ENCODE measurements at regions not wholly inside any gene's neighbourhood (a gene's known extent, or its start where the extent isn't known, plus 50 kb on each side); places are given as distances from the start of the nearest gene placed in this dataset.

DNA sequence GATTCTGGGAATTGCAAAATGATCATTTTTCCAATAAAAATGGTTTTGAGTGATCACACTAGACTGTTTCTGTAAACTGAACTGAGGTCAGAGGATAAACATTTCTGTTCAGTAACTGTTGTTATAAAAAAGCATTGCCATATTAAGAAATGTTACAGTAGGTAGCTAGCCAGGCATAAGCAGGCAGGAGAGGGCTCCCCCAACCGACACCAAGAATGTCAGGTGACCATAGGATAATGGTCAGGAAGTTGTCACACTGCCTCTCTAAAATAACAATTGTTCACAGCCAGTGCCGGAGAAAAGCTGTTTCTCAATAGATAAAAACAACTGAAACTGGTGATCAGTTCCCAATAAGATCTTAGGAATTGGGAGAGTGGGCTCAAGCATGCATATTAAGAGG, 306.2 kb upstream of the SLIT2 start:
- no peak overlapping the region for H3K4me3 ChIP-seq (ENCODE audit: low read depth, low read length)
- CTCF ChIA-PET = interaction anchor here (1.7 kb wide), 1 partner anchor 13 kb away, joined by 4 read pairs; no protein-coding TSS in a partner anchor
- POLR2A ChIA-PET = no interaction called here
- no peak for DNase-seq (ENCODE audit: low read depth, low spot score)
- TF ChIP-seq CTCF (IDR thresholded peaks at IDR 0.05; ENCODE audit: insufficient read depth, low read length, missing control alignments) = no peak

GRCh38 chr4:19944806-19945205, 306.9 kb upstream of the SLIT2 start:
- DNase-seq (ENCODE audit: low read depth, low spot score) = no peak

DNA sequence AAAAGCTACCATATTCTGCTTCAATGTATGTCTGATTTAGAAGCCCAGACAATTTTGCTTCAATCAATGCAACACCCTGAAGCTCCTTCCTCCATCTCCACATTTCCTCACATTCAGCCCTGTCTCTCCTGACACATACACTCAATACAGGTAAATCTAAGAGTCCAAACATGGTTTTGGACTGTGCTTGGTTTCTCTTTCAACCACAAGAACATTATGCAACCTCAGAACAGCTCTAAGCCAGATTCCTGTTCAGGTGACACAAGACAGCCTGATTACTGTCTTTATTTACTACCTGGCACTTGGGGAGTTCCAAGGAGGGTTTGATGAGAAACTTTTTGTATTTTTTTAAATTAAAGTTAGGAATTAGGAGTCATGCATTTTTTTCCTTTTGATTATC, 307.5 kb upstream of the SLIT2 start:
- ChIA-PET POLR2A (no interaction called here), CTCF (no interaction called here)
- TF ChIP-seq CTCF (IDR thresholded peaks at IDR 0.05; ENCODE audit: insufficient read depth, low read length, missing control alignments) = no peak
- DNase-seq (ENCODE audit: low read depth, low spot score) = no peak
- no peak overlapping the region for H3K4me3 ChIP-seq (ENCODE audit: low read depth, low read length)

More at GRCh38 chr4:19944806-19945205, 306.9 kb upstream of the SLIT2 start:
- CTCF ChIA-PET = no interaction called here
- H3K4me3 ChIP-seq (ENCODE audit: low read depth, low read length) = no peak overlapping the region
- no peak for TF ChIP-seq CTCF (IDR thresholded peaks at IDR 0.05; ENCODE audit: insufficient read depth, low read length, missing control alignments)
- POLR2A ChIA-PET = no interaction called here

GRCh38 chr4:19941434-19941833, 310.3 kb upstream of the SLIT2 start:
- no peak overlapping the region for H3K4me3 ChIP-seq (ENCODE audit: low read depth, low read length)
- DNase-seq (ENCODE audit: low read depth, low spot score) = no peak
- ChIA-PET CTCF (interaction anchor here (1.4 kb wide), 1 partner anchor 307 kb away, joined by 4 read pairs; no protein-coding TSS in a partner anchor), POLR2A (no interaction called here)
- no peak for TF ChIP-seq CTCF (IDR thresholded peaks at IDR 0.05; ENCODE audit: insufficient read depth, low read length, missing control alignments)

DNA sequence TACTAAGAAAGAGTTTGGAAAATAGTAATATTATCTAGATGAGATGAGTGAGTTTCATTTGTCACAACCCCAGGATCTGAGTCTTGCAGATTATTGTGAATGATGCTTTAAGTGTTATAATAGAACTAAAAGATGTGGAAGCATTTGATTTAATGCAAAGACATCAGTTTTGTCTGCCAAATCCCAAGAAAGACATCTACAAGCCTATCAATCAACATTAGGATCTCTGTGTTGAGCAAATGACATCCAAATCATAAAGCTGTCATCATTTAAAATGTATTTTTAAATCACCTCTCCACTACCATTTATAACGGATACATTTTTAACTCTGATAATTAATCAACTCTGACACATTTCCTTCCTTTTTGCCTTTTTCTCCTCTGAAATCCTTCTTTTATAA, 310.8 kb upstream of the SLIT2 start:
- CTCF ChIA-PET = interaction anchor here (1.4 kb wide), 1 partner anchor 307 kb away, joined by 4 read pairs; no protein-coding TSS in a partner anchor
- no peak overlapping the region for H3K4me3 ChIP-seq (ENCODE audit: low read depth, low read length)
- POLR2A ChIA-PET = no interaction called here
- TF ChIP-seq CTCF (IDR thresholded peaks at IDR 0.05; ENCODE audit: insufficient read depth, low read length, missing control alignments) = no peak
- no peak for DNase-seq (ENCODE audit: low read depth, low spot score)

DNA sequence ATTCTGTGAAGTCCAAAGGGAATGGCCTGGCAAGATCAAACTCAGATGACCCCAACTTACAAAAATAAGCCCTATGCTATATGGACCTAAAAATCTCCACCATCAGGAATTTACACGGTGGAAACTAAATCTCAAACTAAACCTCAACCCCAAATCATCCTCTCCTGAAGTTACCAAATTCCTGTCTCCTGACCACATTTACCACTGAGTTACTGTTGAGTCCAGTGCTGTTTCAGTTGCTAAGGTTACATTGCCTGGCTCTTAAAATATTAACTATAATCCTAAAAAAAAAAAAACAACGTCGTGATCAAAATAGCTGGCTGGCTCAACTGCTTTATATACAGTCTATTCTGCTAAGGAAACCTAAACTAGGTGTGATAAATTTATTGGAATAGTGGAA, 315.2 kb upstream of the SLIT2 start:
- DNase-seq (ENCODE audit: low read depth, low spot score) = peak; percentile 80
- H3K4me3 ChIP-seq (ENCODE audit: low read depth, low read length) = no peak overlapping the region
- POLR2A ChIA-PET = no interaction called here
- CTCF ChIA-PET = interaction anchor here (1.9 kb wide), 1 partner anchor 311 kb away, joined by 5 read pairs; no protein-coding TSS in a partner anchor
- no peak for TF ChIP-seq CTCF (IDR thresholded peaks at IDR 0.05; ENCODE audit: insufficient read depth, low read length, missing control alignments)

Measured in AG04449 (cell line).